Mesendoderm (in vitro differentiated cells): ENCODE measurements at regions not wholly inside any gene's neighbourhood (a gene's known extent, or its start where the extent isn't known, plus 50 kb on each side); places are given as distances from the start of the nearest gene placed in this dataset.

ENCODE experiments used
- DNase-seq: peaks from one replicate; pipeline ENCODE4 v3.0.0; 2013
- H2AK5ac ChIP-seq: 2 replicates; pipeline ENCODE4 v1.6.1; 2013; ENCODE audit warnings: low read length, inconsistent platforms
- H2BK120ac ChIP-seq: 2 replicates; pipeline ENCODE4 v1.6.1; 2013; ENCODE audit warnings: low read depth, mild to moderate bottlenecking, low read length, moderate library complexity, mixed read lengths
- H2BK15ac ChIP-seq: replicated peaks from 2 replicates; pipeline ENCODE4 v1.6.1; 2013; ENCODE audit warnings: low read depth, mild to moderate bottlenecking, moderate library complexity
- H2BK5ac ChIP-seq: 2 replicates; pipeline ENCODE4 v1.6.1; 2013; ENCODE audit warnings: low read length, inconsistent platforms
- H3K18ac ChIP-seq: 2 replicates; pipeline ENCODE4 v1.6.1; 2013; ENCODE audit warnings: mild to moderate bottlenecking, low read length, mixed read lengths
- H3K23ac ChIP-seq: one replicate; pipeline ENCODE4 v1.6.1; 2013; ENCODE audit warnings: low read length
- H3K27ac ChIP-seq: 2 replicates; pipeline ENCODE4 v1.5.1; 2013; ENCODE audit warnings: low read depth, mild to moderate bottlenecking, inconsistent platforms, low read length, moderate library complexity
- H3K27me3 ChIP-seq: 2 replicates; pipeline ENCODE4 v1.6.1; 2013; ENCODE audit warnings: low read length, control low read depth, mild to moderate bottlenecking, inconsistent platforms; ENCODE audit not compliant: insufficient read depth, poor library complexity
- H3K36me3 ChIP-seq: 2 replicates; pipeline ENCODE4 v1.6.1; 2013; ENCODE audit warnings: low read length, inconsistent platforms; ENCODE audit not compliant: control insufficient read depth, insufficient read depth
- H3K4ac ChIP-seq: one replicate; pipeline ENCODE4 v1.6.1; 2013; ENCODE audit warnings: low read depth, mild to moderate bottlenecking, low read length, moderate library complexity
- H3K4me1 ChIP-seq: 2 replicates; pipeline ENCODE4 v1.6.1; 2013; ENCODE audit warnings: low read depth, low read length, inconsistent platforms; ENCODE audit not compliant: control insufficient read depth
- H3K4me2 ChIP-seq: 2 replicates; pipeline ENCODE4 v1.6.1; 2013; ENCODE audit warnings: low read length
- H3K4me3 ChIP-seq: 2 replicates; pipeline ENCODE4 v1.5.1; 2013; ENCODE audit warnings: mild to moderate bottlenecking, low read length
- H3K56ac ChIP-seq: one replicate; pipeline ENCODE4 v1.6.1; 2013; ENCODE audit warnings: low read length
- H3K79me1 ChIP-seq: 2 replicates; pipeline ENCODE4 v1.6.1; 2013; ENCODE audit warnings: low read length, inconsistent platforms
- H3K79me2 ChIP-seq: 2 replicates; pipeline ENCODE4 v1.6.1; 2013; ENCODE audit warnings: mild to moderate bottlenecking, low read length; ENCODE audit not compliant: control insufficient read depth, insufficient read depth
- H3K9ac ChIP-seq: 2 replicates; pipeline ENCODE4 v1.6.1; 2013; ENCODE audit warnings: low read length, inconsistent platforms
- H4K5ac ChIP-seq: one replicate; pipeline ENCODE4 v1.6.1; 2013; ENCODE audit warnings: low read length
- H4K8ac ChIP-seq: one replicate; pipeline ENCODE4 v1.6.1; 2013; ENCODE audit warnings: low read depth, mild to moderate bottlenecking, control low read depth, low read length, moderate library complexity
- WGBS: extraction: QIAGEN DNeasy Blood & Tissue Kit; methylation state at CpG from one replicate; pipeline ENCODE4 v1.1.7; 2013; ENCODE audit warnings: low lambda C conversion rate, missing lambda C conversion rate; ENCODE audit not compliant: insufficient coverage; ENCODE audit errors: extremely low coverage; 5-methylcytosine and 5-hydroxymethylcytosine counted together

DNA sequence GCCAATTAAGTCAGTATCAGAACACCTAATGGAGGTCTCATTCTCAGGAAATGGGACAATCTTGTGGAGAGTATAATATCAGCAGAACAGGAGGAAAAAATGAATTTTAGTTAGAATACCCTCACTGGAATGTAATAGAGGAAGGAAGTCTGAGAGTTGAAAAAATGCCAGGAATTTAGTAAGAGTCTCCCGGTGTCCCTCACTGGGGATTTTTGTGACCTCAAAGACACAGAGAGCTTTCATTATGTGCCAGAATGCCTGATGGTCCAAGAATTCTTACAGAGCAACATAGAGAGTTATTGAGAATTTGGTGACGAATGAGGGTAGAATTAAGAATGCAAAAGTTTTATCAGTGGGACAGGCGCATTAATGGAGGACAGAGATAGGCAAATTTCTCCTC, 443.5 kb upstream of the B3GALT2 start:
- Histone ChIP-seq H2BK15ac (no peak overlapping the region), H3K56ac (no peak overlapping the region), H3K4me1 (no peaks in the 10 kb centered on the region), H2BK120ac (no peak overlapping the region), H3K4me3 (no peak overlapping the region), H3K4ac (no peak overlapping the region), H3K23ac (no peak overlapping the region), H4K5ac (no peak overlapping the region), H3K4me2 (no peak overlapping the region), H4K8ac (no peak overlapping the region), H3K79me1 (no peaks in the 10 kb centered on the region), H3K18ac (no peak overlapping the region), H2AK5ac (no peak overlapping the region), H3K9ac (no peak overlapping the region), H3K79me2 (no peaks in the 10 kb centered on the region), H3K36me3 (no peaks in the 10 kb centered on the region), H2BK5ac (no peak overlapping the region), H3K27me3 (no peaks in the 10 kb centered on the region), H3K27ac (no peak overlapping the region)
- no CpG with 5 or more reads among the region's 3 CpGs for WGBS
- peak; percentile 64 for DNase-seq

DNA sequence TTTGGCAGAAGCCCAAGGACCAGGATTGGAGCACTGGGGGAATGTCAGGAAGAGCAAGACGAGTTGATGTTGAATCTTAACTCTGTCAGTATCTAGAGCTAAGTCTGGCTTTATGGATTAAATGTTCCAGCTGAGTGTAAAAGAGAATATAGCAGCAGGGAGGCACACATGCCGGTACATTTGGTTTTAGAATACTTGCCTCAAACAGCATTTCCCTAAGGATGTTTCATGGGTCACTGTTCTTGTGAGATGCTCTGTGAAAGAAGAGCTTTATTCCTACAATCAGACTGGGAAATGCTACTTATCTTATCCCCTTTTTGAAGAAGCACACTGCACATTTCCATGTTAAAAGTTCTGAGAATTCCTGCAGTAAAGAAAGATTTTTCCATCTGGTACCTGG, 440.3 kb upstream of the B3GALT2 start:
- WGBS, result no CpG with 5 or more reads among the region's 2 CpGs
- DNase-seq, result no peak
- H3K56ac ChIP-seq, result no peak overlapping the region
- no peak overlapping the region for H3K9ac ChIP-seq
- H3K79me1 ChIP-seq, result no peaks in the 10 kb centered on the region
- no peaks in the 10 kb centered on the region for H3K79me2 ChIP-seq
- H3K27ac ChIP-seq, result no peak overlapping the region
- H3K27me3 ChIP-seq, result no peaks in the 10 kb centered on the region
- no peak overlapping the region for H4K5ac ChIP-seq
- H2BK120ac ChIP-seq, result no peak overlapping the region
- H4K8ac ChIP-seq, result no peak overlapping the region
- H3K36me3 ChIP-seq, result no peaks in the 10 kb centered on the region
- H2BK15ac ChIP-seq, result no peak overlapping the region
- no peak overlapping the region for H3K4ac ChIP-seq
- H2AK5ac ChIP-seq, result no peak overlapping the region
- H3K4me3 ChIP-seq, result no peak overlapping the region
- no peaks in the 10 kb centered on the region for H3K4me1 ChIP-seq
- H2BK5ac ChIP-seq, result no peak overlapping the region
- no peak overlapping the region for H3K23ac ChIP-seq
- H3K18ac ChIP-seq, result no peak overlapping the region
- no peak overlapping the region for H3K4me2 ChIP-seq

DNA sequence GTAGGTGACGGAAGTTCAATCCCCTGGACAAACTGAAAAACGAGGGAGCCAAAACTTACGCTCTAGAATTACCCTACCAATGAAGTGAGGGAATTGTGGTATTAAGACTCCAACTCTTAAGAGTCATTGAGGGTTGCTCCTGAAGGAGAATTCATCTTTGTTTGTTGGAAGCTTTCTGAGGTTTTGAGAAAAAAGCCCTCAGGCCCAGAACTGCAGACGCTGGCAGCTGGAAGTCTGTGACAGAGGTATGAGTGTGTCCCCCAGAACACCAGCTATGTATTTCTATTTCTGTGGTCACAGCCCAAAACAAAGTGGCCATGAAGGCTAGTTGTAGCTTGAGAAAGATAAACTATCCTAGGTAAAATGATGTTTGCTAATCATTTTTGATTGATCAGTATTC, 438.8 kb upstream of the B3GALT2 start:
- Histone ChIP-seq H4K5ac (no peak overlapping the region), H2BK120ac (no peak overlapping the region), H3K23ac (no peak overlapping the region), H3K79me2 (no peaks in the 10 kb centered on the region), H3K56ac (no peak overlapping the region), H3K4me3 (no peak overlapping the region), H3K36me3 (no peaks in the 10 kb centered on the region), H3K4me2 (no peak overlapping the region), H4K8ac (no peak overlapping the region), H3K4me1 (no peaks in the 10 kb centered on the region), H3K27ac (no peak overlapping the region), H3K27me3 (no peaks in the 10 kb centered on the region), H3K18ac (no peak overlapping the region), H2BK15ac (no peak overlapping the region), H3K4ac (no peak overlapping the region), H3K9ac (no peak overlapping the region), H2BK5ac (no peak overlapping the region), H3K79me1 (no peaks in the 10 kb centered on the region), H2AK5ac (no peak overlapping the region)
- no CpG with 5 or more reads among the region's 4 CpGs for WGBS
- no peak for DNase-seq

DNA sequence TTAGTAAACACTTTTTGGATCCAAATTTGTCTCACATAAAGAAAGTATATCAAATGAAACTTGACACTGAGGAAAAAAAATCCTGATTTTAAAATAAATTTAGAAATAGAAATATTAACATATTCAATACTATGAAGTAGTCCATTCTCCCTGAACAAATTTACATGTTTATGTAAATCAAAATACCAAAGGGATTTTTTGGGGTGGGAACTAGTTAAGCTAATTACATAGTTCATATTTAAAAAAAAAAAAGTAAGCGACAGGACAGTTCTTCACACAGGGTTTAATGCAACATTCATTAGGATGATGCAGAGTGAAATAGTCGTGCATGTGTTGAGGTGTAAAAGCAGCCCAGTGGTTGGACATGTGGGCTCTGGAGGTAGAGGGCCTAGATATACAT, 433.5 kb upstream of the B3GALT2 start:
- H2BK120ac ChIP-seq, result no peak overlapping the region
- H3K18ac ChIP-seq, result no peak overlapping the region
- no peak overlapping the region for H4K8ac ChIP-seq
- H3K4me2 ChIP-seq, result no peak overlapping the region
- no CpG with 5 or more reads among the region's 2 CpGs for WGBS
- H3K27me3 ChIP-seq, result no peaks in the 10 kb centered on the region
- no peak overlapping the region for H3K56ac ChIP-seq
- H3K36me3 ChIP-seq, result no peaks in the 10 kb centered on the region
- DNase-seq, result no peak
- no peak overlapping the region for H2BK15ac ChIP-seq
- H2BK5ac ChIP-seq, result no peak overlapping the region
- no peak overlapping the region for H3K27ac ChIP-seq
- no peaks in the 10 kb centered on the region for H3K79me2 ChIP-seq
- no peak overlapping the region for H3K4ac ChIP-seq
- no peak overlapping the region for H2AK5ac ChIP-seq
- H3K9ac ChIP-seq, result no peak overlapping the region
- H3K79me1 ChIP-seq, result no peaks in the 10 kb centered on the region
- H4K5ac ChIP-seq, result no peak overlapping the region
- H3K4me1 ChIP-seq, result no peaks in the 10 kb centered on the region
- H3K4me3 ChIP-seq, result no peak overlapping the region
- no peak overlapping the region for H3K23ac ChIP-seq

DNA sequence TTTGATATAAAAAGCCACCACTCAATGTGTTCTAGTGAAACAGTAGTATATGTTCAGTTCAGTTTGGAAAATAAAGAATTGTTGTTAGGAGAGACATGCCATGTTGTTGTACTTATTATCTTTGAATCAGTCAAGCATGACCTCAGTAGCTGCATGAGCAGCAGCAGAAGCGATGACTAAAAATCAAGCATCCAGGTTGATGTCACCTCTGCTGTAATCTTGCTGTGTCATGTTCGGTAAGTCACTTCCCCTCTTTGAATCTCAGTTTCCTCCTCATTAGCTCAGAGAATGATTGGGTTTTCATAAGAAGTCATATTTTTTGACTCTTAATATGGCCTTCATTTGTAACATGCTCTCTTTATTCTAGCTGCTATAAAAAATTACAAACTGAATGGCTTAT, 428.4 kb upstream of the B3GALT2 start:
- Histone ChIP-seq H2BK15ac (no peak overlapping the region), H3K4me1 (no peaks in the 10 kb centered on the region), H4K8ac (no peak overlapping the region), H3K56ac (no peak overlapping the region), H3K27me3 (no peaks in the 10 kb centered on the region), H2AK5ac (no peak overlapping the region), H3K79me1 (no peaks in the 10 kb centered on the region), H3K27ac (no peak overlapping the region), H3K36me3 (no peaks in the 10 kb centered on the region), H3K9ac (no peak overlapping the region), H4K5ac (no peak overlapping the region), H3K18ac (no peak overlapping the region), H2BK5ac (no peak overlapping the region), H3K4ac (no peak overlapping the region), H3K4me3 (no peak overlapping the region), H3K79me2 (no peaks in the 10 kb centered on the region), H3K4me2 (no peak overlapping the region), H2BK120ac (no peak overlapping the region), H3K23ac (no peak overlapping the region)
- WGBS, result no CpG with 5 or more reads among the region's 2 CpGs
- peak; percentile 50 for DNase-seq

DNA sequence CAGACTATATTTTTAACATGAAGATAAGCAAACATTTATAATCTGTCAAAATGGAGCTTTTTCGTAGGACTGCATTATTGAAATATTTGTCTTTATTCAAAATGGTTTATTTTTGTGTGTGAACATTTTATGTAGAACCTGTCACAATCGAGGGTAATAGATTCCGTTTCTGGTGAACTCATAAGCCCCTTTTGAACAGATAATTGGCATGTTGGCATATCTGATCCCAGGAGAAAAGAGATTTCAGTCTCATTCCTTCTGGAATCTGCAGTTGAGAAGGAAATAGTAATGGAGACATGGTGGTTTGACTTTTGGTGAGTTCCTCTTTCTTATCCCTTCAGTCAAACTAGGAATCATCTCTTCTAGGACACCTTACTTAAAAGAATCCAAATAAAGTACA, 427.9 kb upstream of the B3GALT2 start:
- Histone ChIP-seq H4K8ac (no peak overlapping the region), H3K4me2 (no peak overlapping the region), H3K4me1 (no peaks in the 10 kb centered on the region), H2BK5ac (no peak overlapping the region), H3K36me3 (no peaks in the 10 kb centered on the region), H3K4ac (no peak overlapping the region), H3K23ac (no peak overlapping the region), H3K18ac (no peak overlapping the region), H3K56ac (no peak overlapping the region), H3K79me2 (no peaks in the 10 kb centered on the region), H3K27ac (no peak overlapping the region), H3K9ac (no peak overlapping the region), H2AK5ac (no peak overlapping the region), H4K5ac (no peak overlapping the region), H2BK120ac (no peak overlapping the region), H3K27me3 (no peaks in the 10 kb centered on the region), H3K4me3 (no peak overlapping the region), H3K79me1 (no peaks in the 10 kb centered on the region), H2BK15ac (no peak overlapping the region)
- DNase-seq, result no peak
- WGBS, result no CpG with 5 or more reads among the region's 3 CpGs
